HCT116 (cell line): ENCODE measurements at regions not wholly inside any gene's neighbourhood (a gene's known extent, or its start where the extent isn't known, plus 50 kb on each side); places are given as distances from the start of the nearest gene placed in this dataset.

Source experiments
- ATAC-seq: fragments of 200-7000 bp; cut with Tn5 transposase; 2 replicates; pipeline ENCODE4 v1.9.1; 2020; ENCODE audit warnings: mild to moderate bottlenecking, moderate library complexity
- BruUV-seq: library from RNA; stranded (reverse); fragments of 400-500 nt; replicated peaks from 2 replicates; lab custom pipeline; 2021; lab: Mats Ljungman, UMichigan
- CTCF ChIA-PET: fragments of 300-600 bp; sonication (Branson Sonifier 250); formaldehyde crosslinking; loops from one replicate; lab custom pipeline; 2021; ENCODE audit warnings: antibody characterized with exemption; lab: Charles Lee
- POLR2A ChIA-PET: fragments of 300-600, 350-600 bp; sonication (Branson Sonifier 250); formaldehyde crosslinking; loops from one replicate; lab custom pipeline; 2021; ENCODE audit warnings: antibody characterized with exemption; lab: Charles Lee
- RAD21 ChIA-PET, 2 experiments: fragments of 300-600 bp; sonication (Branson Sonifier 250); formaldehyde crosslinking; loops; one replicate each; lab custom pipeline; 2023; ENCODE audit warnings: low total read pairs in 2 of 2; ENCODE audit not compliant: uncharacterized antibody in 2 of 2, unreplicated experiment in 2 of 2, low non-redundant PET in 1 of 2; lab: Charles Lee
- DNase-seq: peaks from one replicate; pipeline ENCODE4 v3.0.0-alpha.2; 2010; ENCODE audit warnings: low read depth, low spot score
- H2AFZ ChIP-seq: fragments of 200-600 bp; shearing (Covaris generic), sonication (generic); 2 replicates; pipeline ENCODE4 v1.6.1; 2017; ENCODE audit warnings: low read depth, mixed run types, mixed read lengths, antibody characterized with exemption, low read length; ENCODE audit not compliant: poor library complexity, severe bottlenecking
- H3K27ac ChIP-seq: 2 replicates; pipeline ENCODE4 v1.5.1; 2012; ENCODE audit warnings: low read depth, low read length
- H3K27me3 ChIP-seq: fragments of 200-600 bp; sonication (generic); 2 replicates; pipeline ENCODE4 v1.6.1; 2016; ENCODE audit warnings: mixed run types, low read length, mixed read lengths; ENCODE audit not compliant: insufficient read depth
- H3K36me3 ChIP-seq, 2 experiments: fragments of 200-500 bp in 1 of 2; fragments of 200-600 bp in 1 of 2; sonication (Bioruptor generic) in 1 of 2; sonication (generic) in 1 of 2; 2 replicates each; pipeline versions ENCODE4 v1.5.1 to v1.6.1; 2014 to 2016; ENCODE audit warnings: low read length in 2 of 2, inconsistent platforms in 1 of 2, mixed read lengths in 1 of 2, mixed run types in 1 of 2; ENCODE audit not compliant: insufficient read depth in 2 of 2, control insufficient read depth in 1 of 2
- H3K4me1 ChIP-seq, 2 experiments: fragments of 200-600 bp in 1 of 2; sonication (generic) in 1 of 2; 2 replicates each; pipeline versions ENCODE4 v1.5.1 to v1.6.1; 2012 to 2017; ENCODE audit warnings: low read length in 2 of 2, inconsistent platforms in 1 of 2, mild to moderate bottlenecking in 1 of 2, mixed read lengths in 1 of 2, mixed run types in 1 of 2, moderate library complexity in 1 of 2; ENCODE audit not compliant: insufficient read depth in 2 of 2, control insufficient read depth in 1 of 2
- H3K4me2 ChIP-seq: fragments of 200-600 bp; sonication (generic); 2 replicates; pipeline ENCODE4 v1.6.1; 2017; ENCODE audit warnings: mixed run types, low read length, mixed read lengths
- H3K4me3 ChIP-seq, 2 experiments: fragments of 200-600 bp in 1 of 2; sonication (generic) in 1 of 2; replicated peaks in 1 of 2; 2 replicates each; pipeline ENCODE4 v1.5.1; 2011 to 2016; ENCODE audit warnings: low read length in 2 of 2, control low read depth in 1 of 2, low read depth in 1 of 2, mild to moderate bottlenecking in 1 of 2, mixed read lengths in 1 of 2, mixed run types in 1 of 2
- H3K79me2 ChIP-seq: fragments of 200-600 bp; sonication (generic); 2 replicates; pipeline ENCODE4 v1.6.1; 2017; ENCODE audit warnings: mild to moderate bottlenecking, mixed run types, low read length, moderate library complexity, mixed read lengths; ENCODE audit not compliant: insufficient read depth
- H3K9ac ChIP-seq: fragments of 200-600 bp; sonication (generic); 2 replicates; pipeline ENCODE4 v1.6.1; 2016; ENCODE audit warnings: low read length, mixed read lengths
- H3K9me2 ChIP-seq: fragments of 200-600 bp; sonication (generic), shearing (Covaris generic); 2 replicates; pipeline ENCODE4 v1.6.1; 2017; ENCODE audit warnings: mixed run types, mild to moderate bottlenecking, moderate library complexity; ENCODE audit not compliant: insufficient read depth
- H3K9me3 ChIP-seq, 2 experiments: fragments of 200-500 bp in 1 of 2; fragments of 200-600 bp in 1 of 2; sonication (Bioruptor generic) in 1 of 2; sonication (generic) in 1 of 2; 2 replicates each; pipeline ENCODE4 v1.6.1; 2014 to 2017; ENCODE audit warnings: low read length in 2 of 2, mixed read lengths in 2 of 2, inconsistent platforms in 1 of 2, low read depth in 1 of 2, mild to moderate bottlenecking in 1 of 2, mixed run types in 1 of 2, moderate library complexity in 1 of 2; ENCODE audit not compliant: control insufficient read depth in 1 of 2, insufficient read depth in 1 of 2
- H4K20me1 ChIP-seq: fragments of 200-600 bp; sonication (generic), shearing (Covaris generic); 2 replicates; pipeline ENCODE4 v1.6.1; 2017; ENCODE audit warnings: mixed run types, mild to moderate bottlenecking, moderate library complexity; ENCODE audit not compliant: insufficient read depth
- CEBPB ChIP-seq: IDR thresholded peaks from 2 replicates; pipeline ENCODE4 v1.6.1; 2012; ENCODE audit warnings: low read depth
- ELF1 ChIP-seq: IDR thresholded peaks from 2 replicates; pipeline ENCODE4 v1.6.1; 2012; ENCODE audit warnings: low read depth, borderline replicate concordance
- EZH2 ChIP-seq: fragments of 200-600 bp; sonication (generic); IDR thresholded peaks from 2 replicates; pipeline ENCODE4 v1.6.1; 2017; ENCODE audit warnings: antibody characterized with exemption, mixed run types
- FOSL1 ChIP-seq: IDR thresholded peaks from 2 replicates; pipeline ENCODE4 v1.6.1; 2012; ENCODE audit warnings: low read depth
- JUND ChIP-seq: IDR thresholded peaks from 2 replicates; pipeline ENCODE4 v1.6.1; 2012
- POLR2A ChIP-seq: IDR thresholded peaks from 2 replicates; pipeline ENCODE4 v1.7.0; 2011; ENCODE audit warnings: borderline replicate concordance; ENCODE audit not compliant: insufficient read depth, insufficient read length; ENCODE audit errors: extremely low read depth
- POLR2AphosphoS5 ChIP-seq: IDR thresholded peaks from 2 replicates; pipeline ENCODE4 v1.6.1; 2011; ENCODE audit warnings: mild to moderate bottlenecking, low read depth, low read length, moderate library complexity
- SP1 ChIP-seq: IDR thresholded peaks from 2 replicates; pipeline ENCODE4 v1.6.1; 2012; ENCODE audit warnings: low read depth
- SRF ChIP-seq: IDR thresholded peaks from 2 replicates; pipeline ENCODE4 v1.6.1; 2012; ENCODE audit warnings: low read depth
- YY1 ChIP-seq: IDR thresholded peaks from 2 replicates; pipeline ENCODE4 v1.6.1; 2011; ENCODE audit warnings: low read length, low read depth, moderate library complexity, mild to moderate bottlenecking; ENCODE audit not compliant: insufficient replicate concordance; ENCODE audit errors: extremely low read depth
- ZFX ChIP-seq: fragments of 450-650 bp; IDR thresholded peaks from 2 replicates; pipeline ENCODE4 v1.6.1; 2017
- ZNF274 ChIP-seq: fragments of 200-500 bp; sonication (Bioruptor generic); IDR thresholded peaks from 2 replicates; pipeline ENCODE4 v1.6.1; 2014; ENCODE audit warnings: mild to moderate bottlenecking, low read depth, low read length, inconsistent platforms
- intact Hi-C: fragments of 100-400 bp; cut with micrococcal nuclease; formaldehyde crosslinking; loops from 2 replicates; pipeline ENCODE4 v1.10.0; 2022
- TF ChIP-seq, protein P1 (sequence below): IDR thresholded peaks from 2 replicates; pipeline ENCODE4 v1.6.1; 2012
- TF ChIP-seq, protein P2 (sequence below), 3 experiments: fragments of 200-600 bp in 1 of 3; sonication (generic) in 1 of 3; IDR thresholded peaks in 2 of 3; conservative IDR thresholded peaks in 1 of 3; 2 replicates each; pipeline ENCODE4 v1.5.1; 2012 to 2017; ENCODE audit warnings: low read depth in 2 of 3, low read length in 2 of 3, antibody characterized with exemption in 1 of 3, borderline replicate concordance in 1 of 3, control low read depth in 1 of 3, mild to moderate bottlenecking in 1 of 3, mixed read lengths in 1 of 3, mixed run types in 1 of 3, moderate library complexity in 1 of 3; ENCODE audit not compliant: insufficient read depth in 1 of 3

- Histone ChIP-seq H2AFZ (no peak overlapping the region), H3K36me3 (no peaks in the 10 kb centered on the region), H3K9ac (no peak overlapping the region), H3K27me3 (peaks cover 5% of the 10 kb centered on the region), H3K9me3 (no peaks in the 10 kb centered on the region), H3K4me3 (no peak overlapping the region), H3K27ac (no peak overlapping the region), H3K79me2 (no peaks in the 10 kb centered on the region), H3K4me2 (no peak overlapping the region), H3K9me2 (no peaks in the 10 kb centered on the region), H3K4me1 (no peaks in the 10 kb centered on the region), H4K20me1 (no peaks in the 10 kb centered on the region)
- TF ChIP-seq JUND (no peak), ZFX (no peak), SRF (no peak), POLR2A (no peak), POLR2AphosphoS5 (no peak), ELF1 (no peak), YY1 (no peak), EZH2 (no peak), ZNF274 (no peak), CEBPB (no peak)
- TF ChIP-seq, protein P1, sequence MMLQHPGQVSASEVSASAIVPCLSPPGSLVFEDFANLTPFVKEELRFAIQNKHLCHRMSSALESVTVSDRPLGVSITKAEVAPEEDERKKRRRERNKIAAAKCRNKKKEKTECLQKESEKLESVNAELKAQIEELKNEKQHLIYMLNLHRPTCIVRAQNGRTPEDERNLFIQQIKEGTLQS, result no peak
- ChIA-PET POLR2A (no interaction called here), CTCF (no interaction called here), RAD21 (no interaction called here)
- no TSS peak for BruUV-seq
- intact Hi-C loops, result no loop called here
- ATAC-seq, result no peak
- no peak for DNase-seq
Measured at GRCh38 chr11:96456111-96456510, 66.3 kb downstream of the JRKL start.

- no peak overlapping the region for H3K4me3 ChIP-seq
- H3K79me2 ChIP-seq, result no peaks in the 10 kb centered on the region
- ChIA-PET RAD21 (no interaction called here), POLR2A (no interaction called here), CTCF (no interaction called here)
- intact Hi-C loops, result loop anchor here (5.0 kb wide), 1 partner anchor 338 kb away; no protein-coding TSS in a partner anchor
- H4K20me1 ChIP-seq, result no peaks in the 10 kb centered on the region
- H3K9ac ChIP-seq, result no peak overlapping the region
- peaks cover 4 to 7% of the 10 kb centered on the region in 2 experiments; a peak in 2 of 4 replicates for H3K4me1 ChIP-seq
- H3K4me2 ChIP-seq, result no peak overlapping the region
- H3K9me3 ChIP-seq, result no peaks in the 10 kb centered on the region
- H3K27me3 ChIP-seq, result peaks cover 4% of the 10 kb centered on the region; the same call in 1 of the 2 replicates
- DNase-seq, result no peak
- no peaks in the 10 kb centered on the region for H3K36me3 ChIP-seq
- no peak for TF ChIP-seq SRF
- TF ChIP-seq YY1, result no peak
- no peak for TF ChIP-seq FOSL1
- no peak for TF ChIP-seq JUND
- TF ChIP-seq, protein P2, sequence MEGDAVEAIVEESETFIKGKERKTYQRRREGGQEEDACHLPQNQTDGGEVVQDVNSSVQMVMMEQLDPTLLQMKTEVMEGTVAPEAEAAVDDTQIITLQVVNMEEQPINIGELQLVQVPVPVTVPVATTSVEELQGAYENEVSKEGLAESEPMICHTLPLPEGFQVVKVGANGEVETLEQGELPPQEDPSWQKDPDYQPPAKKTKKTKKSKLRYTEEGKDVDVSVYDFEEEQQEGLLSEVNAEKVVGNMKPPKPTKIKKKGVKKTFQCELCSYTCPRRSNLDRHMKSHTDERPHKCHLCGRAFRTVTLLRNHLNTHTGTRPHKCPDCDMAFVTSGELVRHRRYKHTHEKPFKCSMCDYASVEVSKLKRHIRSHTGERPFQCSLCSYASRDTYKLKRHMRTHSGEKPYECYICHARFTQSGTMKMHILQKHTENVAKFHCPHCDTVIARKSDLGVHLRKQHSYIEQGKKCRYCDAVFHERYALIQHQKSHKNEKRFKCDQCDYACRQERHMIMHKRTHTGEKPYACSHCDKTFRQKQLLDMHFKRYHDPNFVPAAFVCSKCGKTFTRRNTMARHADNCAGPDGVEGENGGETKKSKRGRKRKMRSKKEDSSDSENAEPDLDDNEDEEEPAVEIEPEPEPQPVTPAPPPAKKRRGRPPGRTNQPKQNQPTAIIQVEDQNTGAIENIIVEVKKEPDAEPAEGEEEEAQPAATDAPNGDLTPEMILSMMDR (IDR thresholded peaks at IDR 0.05 in 2 of 3, conservative IDR thresholded peaks at IDR 0.05 in 1 of 3; ENCODE audit: borderline replicate concordance in 1 of 3, insufficient read depth in 1 of 3, low read depth in 2 of 3, low read length in 2 of 3), result no peak
- TF ChIP-seq SP1, result no peak
- no peak for TF ChIP-seq ZFX
- TF ChIP-seq ELF1, result no peak
- ATAC-seq, result no peak
- no peak overlapping the region for H3K27ac ChIP-seq
- no peaks in the 10 kb centered on the region for H3K9me2 ChIP-seq
- no peak overlapping the region for H2AFZ ChIP-seq
- BruUV-seq, result no TSS peak
Measured at GRCh38 chr11:96459751-96460150, 69.9 kb downstream of the JRKL start.
